Sigmoid colon (tissue), 6 donors: ENCODE measurements at regions not wholly inside any gene's neighbourhood (a gene's known extent, or its start where the extent isn't known, plus 50 kb on each side); places are given as distances from the start of the nearest gene placed in this dataset.

Source experiments
- DNase-seq: peaks from one replicate; pipeline ENCODE4 v3.0.0-alpha.2; 2019
- H3K27ac ChIP-seq, 4 donors: fragments of 200-600 bp; sonication (generic); one replicate each; pipeline ENCODE4 v1.5.1; 2016 to 2019; ENCODE audit warnings: mild to moderate bottlenecking in 1 of 4
- H3K27me3 ChIP-seq, 3 donors: fragments of 200-600 bp; sonication (generic); one replicate each; pipeline ENCODE4 v1.5.1; 2019; ENCODE audit warnings: mild to moderate bottlenecking in 1 of 3
- H3K36me3 ChIP-seq, 4 donors: fragments of 200-600 bp; sonication (generic); one replicate each; pipeline ENCODE4 v1.5.1; 2016 to 2019
- H3K4me1 ChIP-seq, 4 donors: fragments of 200-600 bp; sonication (generic); one replicate each; pipeline ENCODE4 v1.5.1; 2017 to 2019
- H3K4me3 ChIP-seq, 4 donors: fragments of 200-600 bp; sonication (generic); one replicate each; pipeline ENCODE4 v1.5.1; 2017 to 2019; ENCODE audit warnings: mild to moderate bottlenecking in 2 of 4, moderate library complexity in 1 of 4
- H3K9me3 ChIP-seq, 4 donors: fragments of 200-600 bp in 3 of 4; sonication (generic) in 3 of 4; one replicate each; pipeline versions ENCODE4 v1.5.1 to v1.6.1; 2013 to 2019
- EP300 ChIP-seq, 4 donors: sonication (generic); formaldehyde crosslinking; IDR thresholded peaks; one replicate each; pipeline ENCODE4 v1.6.1; 2017; ENCODE audit warnings: antibody characterized with exemption in 4 of 4
- POLR2A ChIP-seq, 2 donors: fragments of 450-650 bp; IDR thresholded peaks; one replicate each; pipeline ENCODE4 v1.6.1; 2016; ENCODE audit warnings: antibody characterized with exemption in 2 of 2, mild to moderate bottlenecking in 2 of 2, moderate library complexity in 2 of 2
- POLR2AphosphoS5 ChIP-seq, 4 donors: sonication (generic); formaldehyde crosslinking; IDR thresholded peaks; one replicate each; pipeline ENCODE4 v1.6.1; 2017; ENCODE audit warnings: antibody characterized with exemption in 4 of 4
- WGBS, 2 donors: extraction: QIAGEN DNeasy Blood & Tissue Kit; methylation state at CpG; one replicate each; pipeline ENCODE4 v1.1.7; 2013; 5-methylcytosine and 5-hydroxymethylcytosine counted together
- intact Hi-C: fragments of 100-400 bp; cut with DNase I; formaldehyde crosslinking; loops from one replicate; pipeline ENCODE4 v1.15.1; 2023
- TF ChIP-seq, protein P1 (sequence below), 4 experiments: fragments of 450-650 bp in 3 of 4; fragments of 200-600 bp in 1 of 4; IDR thresholded peaks; one replicate each; pipeline ENCODE4 v1.5.1; 2016 to 2019; ENCODE audit warnings: antibody characterized with exemption in 4 of 4, mild to moderate bottlenecking in 3 of 4, moderate library complexity in 2 of 4
- donor health status: healthy with polysubstance abuse.
- donor health status: healthy.

DNA sequence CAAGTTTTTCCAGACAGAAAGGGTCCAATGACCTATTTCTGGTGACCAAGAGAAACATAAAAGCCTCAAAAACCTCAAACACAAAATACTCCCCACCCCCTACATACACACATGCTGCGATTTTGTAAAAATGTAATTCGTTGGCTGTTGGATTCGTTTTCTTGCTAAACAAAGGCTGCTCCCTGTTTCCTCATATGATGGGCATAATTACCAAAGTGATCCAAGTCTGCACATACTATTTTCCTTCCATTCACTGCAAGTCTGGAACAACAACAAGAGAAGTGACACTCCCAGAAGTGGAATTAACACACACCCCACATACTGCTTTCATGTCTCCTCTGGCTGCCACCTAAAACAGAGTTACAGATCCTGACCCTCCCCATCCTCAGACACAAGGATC lies 131.9 kb downstream of the RAP2A start:
- Histone ChIP-seq H3K27me3 (no peaks in the 10 kb centered on the region), H3K4me1 (peaks cover 0 to 12% (median 0%) of the 10 kb centered on the region in 4 donors), H3K9me3 (no peaks in the 10 kb centered on the region), H3K27ac (no peak overlapping the region), H3K36me3 (no peaks in the 10 kb centered on the region), H3K4me3 (no peak overlapping the region)
- no peak for TF ChIP-seq POLR2AphosphoS5 (IDR thresholded peaks at IDR 0.05)
- TF ChIP-seq POLR2A (IDR thresholded peaks at IDR 0.05) = no peak
- no peak for TF ChIP-seq EP300 (IDR thresholded peaks at IDR 0.05)
- TF ChIP-seq, protein P1, sequence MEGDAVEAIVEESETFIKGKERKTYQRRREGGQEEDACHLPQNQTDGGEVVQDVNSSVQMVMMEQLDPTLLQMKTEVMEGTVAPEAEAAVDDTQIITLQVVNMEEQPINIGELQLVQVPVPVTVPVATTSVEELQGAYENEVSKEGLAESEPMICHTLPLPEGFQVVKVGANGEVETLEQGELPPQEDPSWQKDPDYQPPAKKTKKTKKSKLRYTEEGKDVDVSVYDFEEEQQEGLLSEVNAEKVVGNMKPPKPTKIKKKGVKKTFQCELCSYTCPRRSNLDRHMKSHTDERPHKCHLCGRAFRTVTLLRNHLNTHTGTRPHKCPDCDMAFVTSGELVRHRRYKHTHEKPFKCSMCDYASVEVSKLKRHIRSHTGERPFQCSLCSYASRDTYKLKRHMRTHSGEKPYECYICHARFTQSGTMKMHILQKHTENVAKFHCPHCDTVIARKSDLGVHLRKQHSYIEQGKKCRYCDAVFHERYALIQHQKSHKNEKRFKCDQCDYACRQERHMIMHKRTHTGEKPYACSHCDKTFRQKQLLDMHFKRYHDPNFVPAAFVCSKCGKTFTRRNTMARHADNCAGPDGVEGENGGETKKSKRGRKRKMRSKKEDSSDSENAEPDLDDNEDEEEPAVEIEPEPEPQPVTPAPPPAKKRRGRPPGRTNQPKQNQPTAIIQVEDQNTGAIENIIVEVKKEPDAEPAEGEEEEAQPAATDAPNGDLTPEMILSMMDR (IDR thresholded peaks at IDR 0.05) = no peak
- intact Hi-C loops = no loop called here
- WGBS, 2 donors = 60 to 83% methylated on average over 3 of the region's 3 CpGs
- no peak for DNase-seq

DNA sequence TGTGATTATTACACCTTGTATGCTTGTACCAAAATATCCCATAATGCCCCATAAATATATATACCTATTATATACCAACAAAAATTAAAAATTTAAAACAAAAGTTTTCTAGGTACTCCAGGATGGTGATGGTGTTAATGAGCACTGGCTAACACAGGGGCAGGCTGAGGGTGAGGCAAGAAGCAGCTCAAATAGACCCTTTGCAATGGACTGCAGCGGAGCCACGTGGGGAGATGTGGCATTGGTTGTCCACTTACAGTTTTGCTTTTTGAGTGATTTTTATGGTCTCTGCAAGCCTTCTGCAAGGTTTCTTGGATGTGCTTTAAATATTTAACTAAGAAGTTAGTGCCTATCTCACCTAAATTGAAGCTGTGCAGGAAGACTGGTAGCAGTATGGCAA lies 132.9 kb downstream of the RAP2A start:
- no peak for DNase-seq
- Histone ChIP-seq H3K36me3 (no peaks in the 10 kb centered on the region), H3K27ac (no peak overlapping the region), H3K9me3 (no peaks in the 10 kb centered on the region), H3K4me1 (peaks cover 0 to 12% (median 0%) of the 10 kb centered on the region in 4 donors), H3K27me3 (no peaks in the 10 kb centered on the region), H3K4me3 (no peak overlapping the region)
- intact Hi-C loops = no loop called here
- WGBS, 2 donors = 92 to 95% methylated on average over 2 of the region's 2 CpGs
- TF ChIP-seq, protein P1 (IDR thresholded peaks at IDR 0.05) = no peak
- TF ChIP-seq POLR2AphosphoS5 (IDR thresholded peaks at IDR 0.05) = no peak
- no peak for TF ChIP-seq POLR2A (IDR thresholded peaks at IDR 0.05)
- no peak for TF ChIP-seq EP300 (IDR thresholded peaks at IDR 0.05)

DNA sequence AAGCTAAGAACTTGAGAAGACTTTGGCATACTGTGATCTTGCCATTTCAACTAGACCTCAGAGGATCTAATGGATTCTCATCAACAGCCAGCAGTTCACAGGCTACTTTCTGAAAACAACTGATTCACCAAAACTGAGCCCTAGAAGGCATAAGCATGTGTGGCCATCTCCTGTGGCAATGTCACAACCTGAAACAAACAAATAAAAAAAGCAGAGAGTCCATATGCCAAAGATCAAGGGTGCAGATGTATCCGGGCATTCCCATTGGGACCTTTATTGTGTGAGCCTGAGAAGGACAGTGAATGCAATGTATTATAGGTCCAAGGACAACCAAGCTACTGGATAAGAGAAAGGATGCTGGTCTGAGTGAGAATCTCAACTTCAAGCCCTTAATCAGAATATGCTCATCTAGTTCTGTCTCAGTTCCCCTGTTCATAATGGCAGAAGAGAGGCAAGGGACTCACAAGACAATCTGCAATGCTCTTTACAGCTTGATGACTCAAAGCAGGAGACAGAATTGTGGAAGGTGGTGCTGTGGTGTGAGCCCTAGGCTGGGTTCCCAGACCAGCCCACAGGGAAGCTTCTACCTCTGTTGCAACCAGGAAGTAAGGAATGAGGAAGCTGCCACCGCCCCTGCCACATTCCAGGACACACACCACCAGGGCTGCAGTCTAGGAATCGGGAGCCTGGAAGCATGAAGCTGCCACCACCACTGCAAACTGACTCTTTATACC lies 133.7 kb downstream of the RAP2A start:
- DNase-seq = no peak
- no peak for TF ChIP-seq POLR2AphosphoS5 (IDR thresholded peaks at IDR 0.05)
- TF ChIP-seq, protein P1 (IDR thresholded peaks at IDR 0.05) = no peak
- TF ChIP-seq POLR2A (IDR thresholded peaks at IDR 0.05) = no peak
- TF ChIP-seq EP300 (IDR thresholded peaks at IDR 0.05) = no peak

DNA sequence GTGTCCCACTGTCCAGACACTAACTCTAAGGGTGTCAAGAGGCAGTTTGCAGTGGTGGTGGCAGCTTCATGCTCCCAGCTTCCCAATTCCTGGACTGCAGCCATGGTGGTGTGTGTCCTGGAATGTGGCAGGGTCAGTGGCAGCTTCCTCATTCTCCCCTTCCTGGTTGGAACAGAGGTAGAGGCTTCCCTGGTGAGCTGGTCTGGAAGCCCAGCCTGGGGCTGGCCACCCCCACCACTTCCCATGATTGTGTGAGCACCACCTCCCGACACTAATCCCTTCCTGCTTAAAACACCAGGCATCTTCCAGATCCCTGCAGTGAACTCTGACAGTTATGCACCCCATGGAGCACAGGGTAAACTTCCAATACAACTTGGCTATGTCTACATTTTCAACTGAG lies 134.9 kb downstream of the RAP2A start:
- WGBS, 2 donors = 45 to 81% methylated on average over 1 of the region's 1 CpG
- intact Hi-C loops = no loop called here

More for the DNA sequence above, 133.7 kb downstream of the RAP2A start:
- Histone ChIP-seq H3K27ac (no peak overlapping the region), H3K4me3 (no peak overlapping the region), H3K4me1 (peaks cover 0 to 12% (median 0%) of the 10 kb centered on the region in 4 donors), H3K27me3 (no peaks in the 10 kb centered on the region), H3K9me3 (no peaks in the 10 kb centered on the region), H3K36me3 (no peaks in the 10 kb centered on the region)
- 40 to 48% methylated on average over 3 of the region's 3 CpGs for WGBS, 2 donors
- intact Hi-C loops = no loop called here

More for the DNA sequence above, 134.9 kb downstream of the RAP2A start:
- no peak overlapping the region for H3K27ac ChIP-seq
- TF ChIP-seq, protein P1 (IDR thresholded peaks at IDR 0.05) = no peak
- TF ChIP-seq POLR2AphosphoS5 (IDR thresholded peaks at IDR 0.05) = no peak
- no peak for TF ChIP-seq EP300 (IDR thresholded peaks at IDR 0.05)
- no peak for TF ChIP-seq POLR2A (IDR thresholded peaks at IDR 0.05)
- no peaks in the 10 kb centered on the region for H3K36me3 ChIP-seq
- no peak overlapping the region for H3K4me3 ChIP-seq
- H3K9me3 ChIP-seq = no peaks in the 10 kb centered on the region
- no peaks in the 10 kb centered on the region for H3K27me3 ChIP-seq
- no peak for DNase-seq
- H3K4me1 ChIP-seq = peaks cover 0 to 12% (median 0%) of the 10 kb centered on the region in 4 donors
